WTC11 (cell line): ENCODE measurements at regions not wholly inside any gene's neighbourhood (a gene's known extent, or its start where the extent isn't known, plus 50 kb on each side); places are given as distances from the start of the nearest gene placed in this dataset.

Experiments used
- ATAC-seq: fragments of 200-7000 bp; cut with Tn5 transposase; 2 replicates; pipeline ENCODE4 v1.10.0; 2021; ENCODE audit warnings: mild to moderate bottlenecking, moderate library complexity
- CTCF ChIA-PET: fragments of 300-600 bp; sonication (Branson Sonifier 250); formaldehyde crosslinking; loops from one replicate; lab custom pipeline; 2021; ENCODE audit warnings: antibody characterized with exemption; lab: Charles Lee
- POLR2A ChIA-PET: fragments of 350-600 bp; sonication (Branson Sonifier 250); formaldehyde crosslinking; loops from one replicate; lab custom pipeline; 2021; ENCODE audit warnings: antibody characterized with exemption; lab: Charles Lee
- DNase-seq: peaks from one replicate; pipeline ENCODE4 v3.0.0; 2021; ENCODE audit warnings: low spot score
- H3K27ac Mint-ChIP-seq: 2 replicates; pipeline ENCODE4 v1.8.0; 2021; ENCODE audit warnings: mixed read lengths
- H3K27me3 Mint-ChIP-seq: 2 replicates; pipeline ENCODE4 v1.8.0; 2021; ENCODE audit warnings: low read depth, mild to moderate bottlenecking, moderate library complexity, mixed read lengths
- H3K36me3 Mint-ChIP-seq: 2 replicates; pipeline ENCODE4 v1.8.0; 2021; ENCODE audit warnings: mixed read lengths
- H3K4me1 Mint-ChIP-seq: 2 replicates; pipeline ENCODE4 v1.8.0; 2022; ENCODE audit warnings: mixed read lengths
- H3K4me3 Mint-ChIP-seq: 2 replicates; pipeline ENCODE4 v1.8.0; 2021; ENCODE audit warnings: mild to moderate bottlenecking, moderate library complexity, mixed read lengths
- H3K9me3 Mint-ChIP-seq: 2 replicates; pipeline ENCODE4 v1.8.0; 2021; ENCODE audit warnings: mixed read lengths
- ATF1 ChIP-seq: sonication (generic); formaldehyde crosslinking; IDR thresholded peaks from 2 replicates; pipeline ENCODE4 v1.8.1; 2023; ENCODE audit warnings: mild to moderate bottlenecking, moderate library complexity, missing genetic modification reagents
- ERG ChIP-seq: fragments of 250-450 bp; sonication (Bioruptor Pico); IDR thresholded peaks from 2 replicates; pipeline ENCODE4 v1.8.0; 2021; ENCODE audit warnings: mild to moderate bottlenecking
- ETV6 ChIP-seq: sonication (generic); formaldehyde crosslinking; IDR thresholded peaks from 2 replicates; pipeline ENCODE4 v1.8.1; 2022; ENCODE audit warnings: mild to moderate bottlenecking, missing genetic modification reagents
- FOXK1 ChIP-seq: sonication (generic); formaldehyde crosslinking; IDR thresholded peaks from 2 replicates; pipeline ENCODE4 v1.8.0; 2022; ENCODE audit warnings: mild to moderate bottlenecking, moderate library complexity, missing genetic modification reagents
- FOXP1 ChIP-seq: sonication (generic); formaldehyde crosslinking; IDR thresholded peaks from 2 replicates; pipeline ENCODE4 v1.8.0; 2022; ENCODE audit warnings: missing genetic modification reagents, mild to moderate bottlenecking, moderate library complexity, borderline replicate concordance
- FOXP4 ChIP-seq: sonication (generic); formaldehyde crosslinking; IDR thresholded peaks from 2 replicates; pipeline ENCODE4 v1.8.0; 2022; ENCODE audit warnings: mild to moderate bottlenecking, missing genetic modification reagents
- JAZF1 ChIP-seq: fragments of 250-450 bp; sonication (Bioruptor Pico); IDR thresholded peaks from 2 replicates; pipeline ENCODE4 v1.9.0; 2021; ENCODE audit warnings: moderate library complexity, mild to moderate bottlenecking, inconsistent platforms
- NR1H2 ChIP-seq: sonication (generic); formaldehyde crosslinking; IDR thresholded peaks from 2 replicates; pipeline ENCODE4 v1.9.0; 2021; ENCODE audit warnings: mild to moderate bottlenecking, moderate library complexity, missing genetic modification reagents
- OVOL2 ChIP-seq: fragments of 250-450 bp; sonication (Bioruptor Pico); IDR thresholded peaks from 2 replicates; pipeline ENCODE4 v1.9.0; 2021; ENCODE audit warnings: mild to moderate bottlenecking, borderline replicate concordance
- RORB ChIP-seq: fragments of 250-450 bp; sonication (Bioruptor Pico); IDR thresholded peaks from 2 replicates; pipeline ENCODE4 v1.9.0; 2021; ENCODE audit warnings: mild to moderate bottlenecking
- USF1 ChIP-seq: sonication (generic); formaldehyde crosslinking; IDR thresholded peaks from 2 replicates; pipeline ENCODE4 v1.8.0; 2022; ENCODE audit warnings: mild to moderate bottlenecking, missing genetic modification reagents
- ZBTB21 ChIP-seq: sonication (generic); formaldehyde crosslinking; IDR thresholded peaks from 2 replicates; pipeline ENCODE4 v1.8.1; 2023; ENCODE audit warnings: mild to moderate bottlenecking, missing genetic modification reagents, borderline replicate concordance
- ZNF138 ChIP-seq: sonication (generic); formaldehyde crosslinking; conservative IDR thresholded peaks from 2 replicates; pipeline ENCODE4 v1.8.1; 2022; ENCODE audit warnings: mild to moderate bottlenecking, moderate library complexity, missing genetic modification reagents
- ZNF317 ChIP-seq: sonication (generic); formaldehyde crosslinking; IDR thresholded peaks from 2 replicates; pipeline ENCODE4 v1.8.1; 2023; ENCODE audit warnings: low read depth, mild to moderate bottlenecking, moderate library complexity, missing genetic modification reagents, borderline replicate concordance
- ZNF396 ChIP-seq: fragments of 250-450 bp; sonication (Bioruptor Pico); IDR thresholded peaks from 2 replicates; pipeline ENCODE4 v1.8.0; 2021; ENCODE audit warnings: mild to moderate bottlenecking, moderate library complexity, borderline replicate concordance
- TF ChIP-seq, protein P1 (sequence below): fragments of 250-450 bp; sonication (Bioruptor Pico); IDR thresholded peaks from 2 replicates; pipeline ENCODE4 v1.9.0; 2021; ENCODE audit warnings: mild to moderate bottlenecking
- TF ChIP-seq, protein P2 (sequence below): sonication (generic); formaldehyde crosslinking; IDR thresholded peaks from 2 replicates; pipeline ENCODE4 v1.8.1; 2022; ENCODE audit warnings: low read depth, mild to moderate bottlenecking, moderate library complexity, missing genetic modification reagents, borderline replicate concordance
- TF ChIP-seq, protein P3 (sequence below): sonication (generic); formaldehyde crosslinking; conservative IDR thresholded peaks from 2 replicates; pipeline ENCODE4 v1.8.1; 2023; ENCODE audit warnings: mild to moderate bottlenecking, low read depth, missing genetic modification reagents, moderate library complexity
- TF ChIP-seq, protein P4 (sequence below): sonication (generic); formaldehyde crosslinking; IDR thresholded peaks from 2 replicates; pipeline ENCODE4 v1.8.1; 2023; ENCODE audit warnings: mild to moderate bottlenecking, missing genetic modification reagents, borderline replicate concordance
- TF ChIP-seq, protein P5 (sequence below): sonication (generic); formaldehyde crosslinking; IDR thresholded peaks from 2 replicates; pipeline ENCODE4 v1.8.1; 2023; ENCODE audit warnings: mild to moderate bottlenecking, missing genetic modification reagents

DNA sequence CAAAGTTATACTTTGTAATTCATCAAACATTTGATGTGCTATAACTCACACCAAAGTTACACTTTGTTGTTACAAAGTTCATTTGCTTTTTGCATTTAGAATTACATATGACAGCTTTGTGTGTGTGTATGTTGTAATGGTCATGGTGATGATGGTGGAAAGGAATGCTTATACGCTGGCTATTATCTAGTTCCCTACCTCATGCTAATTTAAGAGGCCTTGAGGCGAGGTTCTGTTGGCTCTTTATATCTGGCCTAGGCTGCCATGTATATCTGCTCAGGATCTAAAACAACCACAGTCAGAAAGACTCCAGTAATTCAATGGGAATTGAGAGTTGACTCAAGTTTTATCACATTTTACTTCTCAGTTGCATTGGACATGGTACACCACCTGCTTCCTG is 123.4 kb downstream of the SLC17A6 start (continued):
- TF ChIP-seq, protein P1, sequence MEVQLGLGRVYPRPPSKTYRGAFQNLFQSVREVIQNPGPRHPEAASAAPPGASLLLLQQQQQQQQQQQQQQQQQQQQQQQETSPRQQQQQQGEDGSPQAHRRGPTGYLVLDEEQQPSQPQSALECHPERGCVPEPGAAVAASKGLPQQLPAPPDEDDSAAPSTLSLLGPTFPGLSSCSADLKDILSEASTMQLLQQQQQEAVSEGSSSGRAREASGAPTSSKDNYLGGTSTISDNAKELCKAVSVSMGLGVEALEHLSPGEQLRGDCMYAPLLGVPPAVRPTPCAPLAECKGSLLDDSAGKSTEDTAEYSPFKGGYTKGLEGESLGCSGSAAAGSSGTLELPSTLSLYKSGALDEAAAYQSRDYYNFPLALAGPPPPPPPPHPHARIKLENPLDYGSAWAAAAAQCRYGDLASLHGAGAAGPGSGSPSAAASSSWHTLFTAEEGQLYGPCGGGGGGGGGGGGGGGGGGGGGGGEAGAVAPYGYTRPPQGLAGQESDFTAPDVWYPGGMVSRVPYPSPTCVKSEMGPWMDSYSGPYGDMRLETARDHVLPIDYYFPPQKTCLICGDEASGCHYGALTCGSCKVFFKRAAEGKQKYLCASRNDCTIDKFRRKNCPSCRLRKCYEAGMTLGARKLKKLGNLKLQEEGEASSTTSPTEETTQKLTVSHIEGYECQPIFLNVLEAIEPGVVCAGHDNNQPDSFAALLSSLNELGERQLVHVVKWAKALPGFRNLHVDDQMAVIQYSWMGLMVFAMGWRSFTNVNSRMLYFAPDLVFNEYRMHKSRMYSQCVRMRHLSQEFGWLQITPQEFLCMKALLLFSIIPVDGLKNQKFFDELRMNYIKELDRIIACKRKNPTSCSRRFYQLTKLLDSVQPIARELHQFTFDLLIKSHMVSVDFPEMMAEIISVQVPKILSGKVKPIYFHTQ (CRISPR knock-in tag), result no peak
- TF ChIP-seq NR1H2 (CRISPR knock-in tag) (no peak), FOXK1 (CRISPR knock-in tag) (no peak), FOXP4 (no peak)

- Mint-ChIP-seq H3K27ac (no peak overlapping the region), H3K36me3 (no peaks in the 10 kb centered on the region)
- ATAC-seq, result no peak
- TF ChIP-seq, protein P2, sequence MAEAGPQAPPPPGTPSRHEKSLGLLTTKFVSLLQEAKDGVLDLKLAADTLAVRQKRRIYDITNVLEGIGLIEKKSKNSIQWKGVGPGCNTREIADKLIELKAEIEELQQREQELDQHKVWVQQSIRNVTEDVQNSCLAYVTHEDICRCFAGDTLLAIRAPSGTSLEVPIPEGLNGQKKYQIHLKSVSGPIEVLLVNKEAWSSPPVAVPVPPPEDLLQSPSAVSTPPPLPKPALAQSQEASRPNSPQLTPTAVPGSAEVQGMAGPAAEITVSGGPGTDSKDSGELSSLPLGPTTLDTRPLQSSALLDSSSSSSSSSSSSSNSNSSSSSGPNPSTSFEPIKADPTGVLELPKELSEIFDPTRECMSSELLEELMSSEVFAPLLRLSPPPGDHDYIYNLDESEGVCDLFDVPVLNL, result no peak
- no peak for TF ChIP-seq ZNF138 (CRISPR knock-in tag)
- no peak for TF ChIP-seq ZBTB21
- no peak for TF ChIP-seq USF1 (CRISPR knock-in tag)
- no peak for TF ChIP-seq OVOL2
- no peak for TF ChIP-seq ZNF317 (CRISPR knock-in tag)
- TF ChIP-seq FOXP1, result no peak
- no peak for TF ChIP-seq ERG (CRISPR knock-in tag)
- TF ChIP-seq ZNF396 (CRISPR knock-in tag), result no peak
- TF ChIP-seq ETV6, result no peak
- TF ChIP-seq JAZF1 (CRISPR knock-in tag), result no peak
- no peak for TF ChIP-seq ATF1 (CRISPR knock-in tag)
- TF ChIP-seq, protein P3, sequence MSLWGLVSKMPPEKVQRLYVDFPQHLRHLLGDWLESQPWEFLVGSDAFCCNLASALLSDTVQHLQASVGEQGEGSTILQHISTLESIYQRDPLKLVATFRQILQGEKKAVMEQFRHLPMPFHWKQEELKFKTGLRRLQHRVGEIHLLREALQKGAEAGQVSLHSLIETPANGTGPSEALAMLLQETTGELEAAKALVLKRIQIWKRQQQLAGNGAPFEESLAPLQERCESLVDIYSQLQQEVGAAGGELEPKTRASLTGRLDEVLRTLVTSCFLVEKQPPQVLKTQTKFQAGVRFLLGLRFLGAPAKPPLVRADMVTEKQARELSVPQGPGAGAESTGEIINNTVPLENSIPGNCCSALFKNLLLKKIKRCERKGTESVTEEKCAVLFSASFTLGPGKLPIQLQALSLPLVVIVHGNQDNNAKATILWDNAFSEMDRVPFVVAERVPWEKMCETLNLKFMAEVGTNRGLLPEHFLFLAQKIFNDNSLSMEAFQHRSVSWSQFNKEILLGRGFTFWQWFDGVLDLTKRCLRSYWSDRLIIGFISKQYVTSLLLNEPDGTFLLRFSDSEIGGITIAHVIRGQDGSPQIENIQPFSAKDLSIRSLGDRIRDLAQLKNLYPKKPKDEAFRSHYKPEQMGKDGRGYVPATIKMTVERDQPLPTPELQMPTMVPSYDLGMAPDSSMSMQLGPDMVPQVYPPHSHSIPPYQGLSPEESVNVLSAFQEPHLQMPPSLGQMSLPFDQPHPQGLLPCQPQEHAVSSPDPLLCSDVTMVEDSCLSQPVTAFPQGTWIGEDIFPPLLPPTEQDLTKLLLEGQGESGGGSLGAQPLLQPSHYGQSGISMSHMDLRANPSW (CRISPR knock-in tag), result no peak
- no peak for TF ChIP-seq RORB (CRISPR knock-in tag)
- TF ChIP-seq, protein P4, sequence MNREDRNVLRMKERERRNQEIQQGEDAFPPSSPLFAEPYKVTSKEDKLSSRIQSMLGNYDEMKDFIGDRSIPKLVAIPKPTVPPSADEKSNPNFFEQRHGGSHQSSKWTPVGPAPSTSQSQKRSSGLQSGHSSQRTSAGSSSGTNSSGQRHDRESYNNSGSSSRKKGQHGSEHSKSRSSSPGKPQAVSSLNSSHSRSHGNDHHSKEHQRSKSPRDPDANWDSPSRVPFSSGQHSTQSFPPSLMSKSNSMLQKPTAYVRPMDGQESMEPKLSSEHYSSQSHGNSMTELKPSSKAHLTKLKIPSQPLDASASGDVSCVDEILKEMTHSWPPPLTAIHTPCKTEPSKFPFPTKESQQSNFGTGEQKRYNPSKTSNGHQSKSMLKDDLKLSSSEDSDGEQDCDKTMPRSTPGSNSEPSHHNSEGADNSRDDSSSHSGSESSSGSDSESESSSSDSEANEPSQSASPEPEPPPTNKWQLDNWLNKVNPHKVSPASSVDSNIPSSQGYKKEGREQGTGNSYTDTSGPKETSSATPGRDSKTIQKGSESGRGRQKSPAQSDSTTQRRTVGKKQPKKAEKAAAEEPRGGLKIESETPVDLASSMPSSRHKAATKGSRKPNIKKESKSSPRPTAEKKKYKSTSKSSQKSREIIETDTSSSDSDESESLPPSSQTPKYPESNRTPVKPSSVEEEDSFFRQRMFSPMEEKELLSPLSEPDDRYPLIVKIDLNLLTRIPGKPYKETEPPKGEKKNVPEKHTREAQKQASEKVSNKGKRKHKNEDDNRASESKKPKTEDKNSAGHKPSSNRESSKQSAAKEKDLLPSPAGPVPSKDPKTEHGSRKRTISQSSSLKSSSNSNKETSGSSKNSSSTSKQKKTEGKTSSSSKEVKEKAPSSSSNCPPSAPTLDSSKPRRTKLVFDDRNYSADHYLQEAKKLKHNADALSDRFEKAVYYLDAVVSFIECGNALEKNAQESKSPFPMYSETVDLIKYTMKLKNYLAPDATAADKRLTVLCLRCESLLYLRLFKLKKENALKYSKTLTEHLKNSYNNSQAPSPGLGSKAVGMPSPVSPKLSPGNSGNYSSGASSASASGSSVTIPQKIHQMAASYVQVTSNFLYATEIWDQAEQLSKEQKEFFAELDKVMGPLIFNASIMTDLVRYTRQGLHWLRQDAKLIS (CRISPR knock-in tag), result no peak
- TF ChIP-seq, protein P5, sequence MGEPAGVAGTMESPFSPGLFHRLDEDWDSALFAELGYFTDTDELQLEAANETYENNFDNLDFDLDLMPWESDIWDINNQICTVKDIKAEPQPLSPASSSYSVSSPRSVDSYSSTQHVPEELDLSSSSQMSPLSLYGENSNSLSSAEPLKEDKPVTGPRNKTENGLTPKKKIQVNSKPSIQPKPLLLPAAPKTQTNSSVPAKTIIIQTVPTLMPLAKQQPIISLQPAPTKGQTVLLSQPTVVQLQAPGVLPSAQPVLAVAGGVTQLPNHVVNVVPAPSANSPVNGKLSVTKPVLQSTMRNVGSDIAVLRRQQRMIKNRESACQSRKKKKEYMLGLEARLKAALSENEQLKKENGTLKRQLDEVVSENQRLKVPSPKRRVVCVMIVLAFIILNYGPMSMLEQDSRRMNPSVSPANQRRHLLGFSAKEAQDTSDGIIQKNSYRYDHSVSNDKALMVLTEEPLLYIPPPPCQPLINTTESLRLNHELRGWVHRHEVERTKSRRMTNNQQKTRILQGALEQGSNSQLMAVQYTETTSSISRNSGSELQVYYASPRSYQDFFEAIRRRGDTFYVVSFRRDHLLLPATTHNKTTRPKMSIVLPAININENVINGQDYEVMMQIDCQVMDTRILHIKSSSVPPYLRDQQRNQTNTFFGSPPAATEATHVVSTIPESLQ (CRISPR knock-in tag), result no peak
Observed at GRCh38 chr11:22460181-22460580, 122.0 kb downstream of the SLC17A6 start.

More at GRCh38 chr11:22460181-22460580, 122.0 kb downstream of the SLC17A6 start:
- no peaks in the 10 kb centered on the region for H3K27me3 Mint-ChIP-seq
- ChIA-PET CTCF (no interaction called here), POLR2A (no interaction called here)
- H3K9me3 Mint-ChIP-seq, result no peaks in the 10 kb centered on the region
- DNase-seq, result no peak
- no peak overlapping the region for H3K4me3 Mint-ChIP-seq
- H3K4me1 Mint-ChIP-seq, result peaks cover 11% of the 10 kb centered on the region
